Mesothelial cell of epicardium (in vitro differentiated cells): ENCODE measurements at regions not wholly inside any gene's neighbourhood (a gene's known extent, or its start where the extent isn't known, plus 50 kb on each side); places are given as distances from the start of the nearest gene placed in this dataset.

Experiments used
- DNase-seq, 2 experiments: peaks; one replicate each; pipeline ENCODE4 v3.0.0; 2021; ENCODE audit warnings: low spot score in 2 of 2; ENCODE audit not compliant: unreplicated experiment in 2 of 2
- H3K27ac Mint-ChIP-seq: 2 replicates; pipeline ENCODE4 v1.8.0; 2021; ENCODE audit warnings: mixed read lengths
- H3K27me3 Mint-ChIP-seq: 2 replicates; pipeline ENCODE4 v1.8.0; 2021; ENCODE audit warnings: low read depth, mixed read lengths
- H3K36me3 Mint-ChIP-seq: 2 replicates; pipeline ENCODE4 v1.8.0; 2021; ENCODE audit warnings: mixed read lengths
- H3K4me1 Mint-ChIP-seq: 2 replicates; pipeline ENCODE4 v1.8.0; 2021; ENCODE audit warnings: mixed read lengths
- H3K4me3 Mint-ChIP-seq: 2 replicates; pipeline ENCODE4 v1.8.0; 2021; ENCODE audit warnings: mild to moderate bottlenecking, moderate library complexity, mixed read lengths
- H3K9me3 Mint-ChIP-seq: 2 replicates; pipeline ENCODE4 v1.8.0; 2021; ENCODE audit warnings: mixed read lengths
- TF ChIP-seq, protein P1 (sequence below): fragments of 200-600 bp; sonication (generic); IDR thresholded peaks from one replicate; pipeline ENCODE4 v1.5.0; 2021; ENCODE audit warnings: antibody characterized with exemption; ENCODE audit not compliant: unreplicated experiment

DNA sequence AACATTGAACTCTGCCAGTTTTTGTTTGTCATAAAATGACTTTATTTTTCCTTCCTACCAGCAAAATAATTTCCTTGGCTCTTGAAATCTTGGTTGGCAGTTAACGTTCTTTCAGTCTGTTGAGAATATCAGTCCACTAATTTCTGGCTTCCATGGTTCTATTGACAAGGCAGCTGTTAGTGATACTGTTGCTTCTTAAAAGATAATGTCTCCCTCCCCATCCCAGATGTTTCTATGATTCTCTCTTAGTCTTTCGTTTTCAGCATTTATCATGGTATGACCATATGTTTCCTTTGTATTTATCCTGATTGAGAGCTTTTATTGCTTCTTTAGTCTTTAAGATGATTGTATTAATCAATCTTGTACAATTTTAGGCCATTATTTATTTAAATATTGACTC is 81.1 kb upstream of the STK26 start:
- DNase-seq, result no peak
- no peaks in the 10 kb centered on the region for H3K36me3 Mint-ChIP-seq
- H3K4me3 Mint-ChIP-seq, result no peak overlapping the region
- no peak overlapping the region for H3K27ac Mint-ChIP-seq
- no peaks in the 10 kb centered on the region for H3K9me3 Mint-ChIP-seq
- TF ChIP-seq, protein P1, sequence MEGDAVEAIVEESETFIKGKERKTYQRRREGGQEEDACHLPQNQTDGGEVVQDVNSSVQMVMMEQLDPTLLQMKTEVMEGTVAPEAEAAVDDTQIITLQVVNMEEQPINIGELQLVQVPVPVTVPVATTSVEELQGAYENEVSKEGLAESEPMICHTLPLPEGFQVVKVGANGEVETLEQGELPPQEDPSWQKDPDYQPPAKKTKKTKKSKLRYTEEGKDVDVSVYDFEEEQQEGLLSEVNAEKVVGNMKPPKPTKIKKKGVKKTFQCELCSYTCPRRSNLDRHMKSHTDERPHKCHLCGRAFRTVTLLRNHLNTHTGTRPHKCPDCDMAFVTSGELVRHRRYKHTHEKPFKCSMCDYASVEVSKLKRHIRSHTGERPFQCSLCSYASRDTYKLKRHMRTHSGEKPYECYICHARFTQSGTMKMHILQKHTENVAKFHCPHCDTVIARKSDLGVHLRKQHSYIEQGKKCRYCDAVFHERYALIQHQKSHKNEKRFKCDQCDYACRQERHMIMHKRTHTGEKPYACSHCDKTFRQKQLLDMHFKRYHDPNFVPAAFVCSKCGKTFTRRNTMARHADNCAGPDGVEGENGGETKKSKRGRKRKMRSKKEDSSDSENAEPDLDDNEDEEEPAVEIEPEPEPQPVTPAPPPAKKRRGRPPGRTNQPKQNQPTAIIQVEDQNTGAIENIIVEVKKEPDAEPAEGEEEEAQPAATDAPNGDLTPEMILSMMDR, result no peak
- peaks cover 25% of the 10 kb centered on the region for H3K4me1 Mint-ChIP-seq
- no peaks in the 10 kb centered on the region for H3K27me3 Mint-ChIP-seq

DNA sequence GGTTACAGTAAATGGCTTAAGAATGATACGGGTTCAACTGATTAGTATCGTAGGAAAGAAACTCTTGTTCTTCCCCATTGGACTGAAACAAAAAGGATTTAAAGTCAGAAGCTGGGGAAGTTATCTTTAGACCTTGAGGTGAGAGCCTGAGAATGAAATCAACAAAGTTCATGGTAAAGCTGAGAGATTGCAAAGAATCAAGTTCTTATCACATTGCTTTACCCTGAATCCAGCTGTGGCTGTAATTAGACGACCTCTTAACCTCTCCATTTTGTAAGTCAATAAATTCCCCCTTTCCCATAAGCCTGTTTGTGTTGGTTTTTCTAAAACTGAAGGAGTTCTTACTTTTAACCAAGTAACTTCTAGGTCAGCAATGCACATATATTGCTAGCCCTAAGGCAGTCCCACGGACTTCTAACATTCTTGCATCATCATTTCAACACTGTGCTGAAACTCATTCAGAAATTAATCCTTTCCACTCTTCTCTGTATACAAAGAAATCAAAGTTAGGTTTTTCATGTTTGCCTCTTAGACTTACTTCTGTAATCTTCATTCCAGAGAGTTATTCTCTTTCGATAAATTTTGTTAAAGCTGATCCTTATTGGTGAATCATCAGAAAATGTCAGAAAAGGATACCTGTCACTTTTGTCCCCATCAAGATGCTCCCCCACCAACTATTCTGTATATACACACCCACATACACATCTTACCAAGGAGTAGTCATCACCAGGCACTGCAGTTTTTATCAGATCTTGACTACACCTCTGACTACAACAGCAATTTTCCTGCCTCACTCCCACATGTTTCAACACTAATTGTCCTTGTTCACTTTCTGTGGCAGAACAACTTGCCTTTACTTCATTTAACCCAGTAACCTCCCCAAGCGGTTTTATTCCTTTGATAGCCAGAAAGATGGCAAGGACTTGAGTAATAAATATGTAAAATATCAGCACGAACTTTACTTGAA is 77.9 kb upstream of the STK26 start:
- no peak for DNase-seq
- Mint-ChIP-seq H3K36me3 (no peaks in the 10 kb centered on the region), H3K4me3 (no peak overlapping the region), H3K27me3 (no peaks in the 10 kb centered on the region), H3K9me3 (peaks cover 9% of the 10 kb centered on the region), H3K27ac (no peak overlapping the region), H3K4me1 (peaks cover 19% of the 10 kb centered on the region)
- TF ChIP-seq, protein P1, result no peak

GRCh38 chrX:131951166-131951565 is 71.9 kb upstream of the STK26 start:
- Mint-ChIP-seq H3K27ac (no peak overlapping the region), H3K4me1 (peaks cover 4% of the 10 kb centered on the region), H3K4me3 (no peak overlapping the region), H3K9me3 (peaks cover 36% of the 10 kb centered on the region), H3K36me3 (no peaks in the 10 kb centered on the region), H3K27me3 (no peaks in the 10 kb centered on the region)
- TF ChIP-seq, protein P1, result no peak
- DNase-seq, result no peak

DNA sequence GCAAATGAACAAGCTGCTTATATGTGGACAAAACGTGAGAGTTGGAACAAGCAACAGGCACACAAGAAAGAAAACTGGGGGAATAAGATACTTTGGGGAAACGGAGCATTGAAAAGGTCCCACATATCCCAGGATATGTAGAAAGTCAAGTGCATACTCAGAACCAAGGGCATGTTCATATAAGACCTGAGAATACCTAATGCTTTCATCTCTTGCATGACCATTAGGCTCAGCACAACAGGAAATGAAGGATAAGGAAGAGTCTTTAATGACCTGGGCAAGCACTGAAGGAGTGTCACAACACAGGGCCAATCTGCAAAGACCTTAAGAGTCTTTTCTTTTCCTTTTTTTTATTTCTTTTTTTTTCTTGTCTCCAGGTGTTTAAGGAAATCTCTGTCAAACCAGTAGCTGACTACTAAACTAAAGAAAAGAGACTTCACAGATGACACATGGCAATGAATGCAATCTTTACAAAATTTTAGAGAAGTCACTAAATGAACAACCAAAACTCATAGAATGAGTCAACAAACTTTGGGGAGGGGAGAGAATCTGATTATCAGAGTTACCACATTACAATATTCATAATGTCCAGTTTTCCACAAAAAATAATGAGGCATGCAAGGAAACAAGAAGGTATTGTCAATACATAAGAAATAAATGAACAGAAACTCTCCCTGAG is 67.9 kb upstream of the STK26 start:
- Mint-ChIP-seq H3K36me3 (no peaks in the 10 kb centered on the region), H3K4me1 (no peaks in the 10 kb centered on the region), H3K27ac (no peak overlapping the region), H3K9me3 (peaks cover 32% of the 10 kb centered on the region), H3K27me3 (no peaks in the 10 kb centered on the region), H3K4me3 (no peak overlapping the region)
- DNase-seq, result no peak
- TF ChIP-seq, protein P1, result no peak

DNA sequence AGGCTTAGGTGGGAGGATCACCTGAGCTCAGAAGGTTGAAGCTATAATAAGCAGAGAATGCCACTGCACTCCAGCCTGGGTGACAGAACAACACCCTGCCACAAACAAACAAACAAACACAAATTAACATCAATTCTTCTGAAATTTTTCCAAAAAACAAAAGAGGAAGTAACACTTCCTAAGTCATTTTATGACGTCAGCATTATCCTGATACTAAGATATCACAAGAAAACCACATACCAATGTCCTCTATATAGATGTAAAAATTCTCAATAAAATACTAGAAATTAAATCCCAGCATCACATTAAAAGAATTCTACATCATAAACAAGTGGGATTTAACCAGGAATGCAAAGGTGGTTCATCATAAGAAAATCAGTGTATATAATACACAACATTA is 64.4 kb upstream of the STK26 start:
- Mint-ChIP-seq H3K27me3 (no peaks in the 10 kb centered on the region), H3K9me3 (peaks cover 38% of the 10 kb centered on the region)
- TF ChIP-seq, protein P1, result no peak

More for the DNA sequence above, 64.4 kb upstream of the STK26 start:
- Mint-ChIP-seq H3K4me1 (no peaks in the 10 kb centered on the region), H3K36me3 (peaks cover 1% of the 10 kb centered on the region), H3K27ac (no peak overlapping the region), H3K4me3 (no peak overlapping the region)
- no peak for DNase-seq
